ENCODE measurements at regions not wholly inside any gene's neighbourhood (a gene's known extent, or its start where the extent isn't known, plus 50 kb on each side); places are given as distances from the start of the nearest gene placed in this dataset.

DNA sequence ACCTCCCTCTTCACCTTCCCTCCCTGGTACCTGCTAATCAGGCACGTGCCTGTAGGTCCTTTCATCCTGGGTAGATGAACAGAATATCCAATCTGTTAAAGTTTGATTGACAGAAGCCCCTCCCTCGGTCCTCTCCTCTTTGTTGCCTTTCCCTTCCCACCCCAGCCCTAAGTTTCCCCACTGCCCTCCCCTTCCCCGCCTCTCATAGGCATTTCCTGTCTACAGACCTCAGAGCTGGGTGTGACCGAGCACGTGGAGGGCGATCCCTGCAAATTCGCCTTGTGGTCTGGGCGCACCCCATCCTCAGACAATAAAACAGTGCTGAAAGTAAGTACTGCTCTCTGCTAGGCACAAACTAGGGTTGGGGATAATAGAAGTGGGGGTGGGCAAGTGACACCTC is 239.2 kb upstream of the UMPS start:
- no peak for DNase-seq (ENCODE audit: low read depth)
- no peak overlapping the region for H3K4me3 ChIP-seq (ENCODE audit: low read depth, low read length)
- TF ChIP-seq CTCF (IDR thresholded peaks at IDR 0.05; ENCODE audit: insufficient read depth, low read depth, low read length): no peak

GRCh38 chr3:124491875-124492274 is 238.4 kb upstream of the UMPS start:
- DNase-seq (ENCODE audit: low read depth): no peak
- no peak for TF ChIP-seq CTCF (IDR thresholded peaks at IDR 0.05; ENCODE audit: insufficient read depth, low read depth, low read length)

GRCh38 chr3:124492824-124493223 is 237.4 kb upstream of the UMPS start:
- DNase-seq (ENCODE audit: low read depth): peak; percentile 28
- peak; percentile 32 for TF ChIP-seq CTCF (IDR thresholded peaks at IDR 0.05; ENCODE audit: insufficient read depth, low read depth, low read length)
- H3K4me3 ChIP-seq (ENCODE audit: low read depth, low read length): no peak overlapping the region

More at GRCh38 chr3:124491875-124492274, 238.4 kb upstream of the UMPS start:
- H3K4me3 ChIP-seq (ENCODE audit: low read depth, low read length): no peak overlapping the region

- no peak for DNase-seq (ENCODE audit: low read depth)
- TF ChIP-seq CTCF (IDR thresholded peaks at IDR 0.05; ENCODE audit: insufficient read depth, low read depth, low read length): no peak
- H3K4me3 ChIP-seq (ENCODE audit: low read depth, low read length): no peak overlapping the region
Measured at GRCh38 chr3:124496061-124496460, 234.2 kb upstream of the UMPS start.

GRCh38 chr3:124497487-124497886 is 232.8 kb upstream of the UMPS start:
- TF ChIP-seq CTCF (IDR thresholded peaks at IDR 0.05; ENCODE audit: insufficient read depth, low read depth, low read length): no peak
- no peak for DNase-seq (ENCODE audit: low read depth)

DNA sequence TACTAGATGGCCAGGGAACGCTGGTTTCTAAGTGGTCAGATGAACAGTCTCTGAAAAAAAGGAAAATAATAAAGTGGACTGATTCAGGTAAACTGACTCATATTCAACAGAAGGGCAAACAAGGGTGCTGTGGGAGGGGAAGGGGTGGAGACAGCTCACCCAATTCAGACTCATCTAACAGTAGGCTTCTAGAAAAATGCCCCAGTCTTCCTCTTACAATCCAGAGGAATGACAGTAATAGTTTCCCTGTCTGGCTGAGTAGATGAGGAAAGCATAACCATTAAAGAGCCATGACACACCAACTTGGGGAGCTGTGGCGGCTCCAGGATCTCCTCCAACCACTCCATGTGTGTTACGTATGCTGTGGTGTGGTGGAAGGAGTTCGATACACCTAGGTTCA is 231.4 kb upstream of the UMPS start:
- no peak for TF ChIP-seq CTCF (IDR thresholded peaks at IDR 0.05; ENCODE audit: insufficient read depth, low read depth, low read length)
- H3K4me3 ChIP-seq (ENCODE audit: low read depth, low read length): no peak overlapping the region
- DNase-seq (ENCODE audit: low read depth): no peak

More at GRCh38 chr3:124497487-124497886, 232.8 kb upstream of the UMPS start:
- H3K4me3 ChIP-seq (ENCODE audit: low read depth, low read length): no peak overlapping the region

DNA sequence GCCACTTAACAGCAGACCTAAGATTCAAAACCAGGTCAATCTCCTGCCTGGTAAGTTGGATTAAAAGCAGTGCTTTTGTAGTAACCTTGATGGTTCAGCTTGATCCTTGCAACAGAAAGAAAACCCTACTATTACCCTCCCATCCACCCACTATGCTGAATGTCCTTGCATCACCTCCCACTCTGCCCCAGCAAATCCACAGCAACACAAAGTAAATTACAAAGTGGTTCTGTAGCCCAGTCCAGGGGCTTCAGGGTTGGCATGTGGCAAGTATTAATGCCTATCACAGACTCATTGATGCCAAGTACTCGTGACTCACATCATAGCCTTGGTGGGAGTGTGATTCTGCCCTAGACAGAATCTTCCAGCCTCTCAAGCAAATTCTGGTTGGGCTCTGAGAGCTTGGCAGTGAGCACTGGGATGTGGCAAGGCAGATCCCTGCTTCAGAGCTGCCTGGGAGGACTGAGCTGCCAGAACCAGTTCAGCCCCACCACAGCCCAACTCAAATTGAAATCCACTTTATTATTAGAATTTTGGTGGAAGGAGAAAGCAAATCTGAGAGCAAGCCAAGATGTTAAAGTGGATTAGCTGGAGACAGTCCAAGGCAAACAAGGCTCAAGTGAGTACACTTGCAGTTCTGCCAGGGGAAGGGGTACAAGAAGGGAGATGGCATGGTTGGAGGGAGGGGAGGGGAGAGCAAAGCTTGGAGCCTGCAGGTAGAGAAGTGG is 225.8 kb upstream of the UMPS start:
- TF ChIP-seq CTCF (IDR thresholded peaks at IDR 0.05; ENCODE audit: insufficient read depth, low read depth, low read length): no peak
- no peak overlapping the region for H3K4me3 ChIP-seq (ENCODE audit: low read depth, low read length)
- DNase-seq (ENCODE audit: low read depth): no peak
